ELF-1 (cell line): ENCODE measurements at regions not wholly inside any gene's neighbourhood (a gene's known extent, or its start where the extent isn't known, plus 50 kb on each side); places are given as distances from the start of the nearest gene placed in this dataset.
"Not testable (repeated sequence)": the region's sequence is repeated elsewhere in the genome, so short reads cannot be mapped to it uniquely, and the experiment has no call there.

Source experiments
- DNase-seq: peaks from one replicate; pipeline ENCODE4 v3.0.0-alpha.2; 2016; ENCODE audit warnings: low read depth, low spot score

GRCh38 chr2:194135463-194135862, 1521.6 kb upstream of the SLC39A10 start:
- no peak for DNase-seq

DNA sequence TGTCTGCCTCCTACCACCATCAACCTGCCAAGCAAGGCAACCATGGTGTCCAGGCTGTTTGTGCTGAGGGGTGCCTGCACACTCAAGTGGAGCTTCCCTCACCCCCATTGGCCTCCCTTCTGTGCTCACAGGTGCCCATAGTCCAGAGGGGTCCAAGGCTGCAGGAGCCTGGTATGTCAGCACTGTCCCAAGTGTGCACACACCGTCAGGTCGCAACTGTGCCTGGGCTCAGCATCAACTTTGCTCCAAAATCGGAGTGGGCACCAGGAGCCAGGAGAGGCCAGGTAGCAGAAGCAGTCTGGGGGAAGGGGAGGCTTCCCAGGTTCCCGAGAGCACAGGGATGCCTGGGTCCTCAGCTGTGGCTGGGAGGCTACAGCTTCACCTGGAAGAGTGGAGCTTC, 1528.2 kb upstream of the SLC39A10 start:
- no peak for DNase-seq

GRCh38 chr2:194126418-194126817, 1530.6 kb upstream of the SLC39A10 start:
- DNase-seq, result no peak

DNA sequence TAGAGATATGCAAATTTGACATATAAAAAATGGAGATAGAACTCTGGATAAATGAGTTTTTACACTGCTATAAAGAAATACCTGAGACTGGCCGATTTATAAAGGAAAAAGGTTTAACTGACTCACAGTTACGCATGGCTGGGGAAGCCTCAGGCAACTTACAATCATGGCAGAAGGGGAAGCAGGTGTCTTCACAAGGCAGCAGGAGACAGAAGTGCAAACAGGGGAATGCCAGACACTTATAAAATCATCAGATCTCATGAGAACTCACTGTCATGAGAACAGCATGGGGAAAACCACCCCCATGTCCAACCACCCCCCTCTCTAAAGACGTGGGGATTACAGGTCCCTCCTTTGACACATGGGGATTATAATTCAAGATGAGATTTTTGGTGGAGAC, 1540.2 kb upstream of the SLC39A10 start:
- DNase-seq, result no peak

DNA sequence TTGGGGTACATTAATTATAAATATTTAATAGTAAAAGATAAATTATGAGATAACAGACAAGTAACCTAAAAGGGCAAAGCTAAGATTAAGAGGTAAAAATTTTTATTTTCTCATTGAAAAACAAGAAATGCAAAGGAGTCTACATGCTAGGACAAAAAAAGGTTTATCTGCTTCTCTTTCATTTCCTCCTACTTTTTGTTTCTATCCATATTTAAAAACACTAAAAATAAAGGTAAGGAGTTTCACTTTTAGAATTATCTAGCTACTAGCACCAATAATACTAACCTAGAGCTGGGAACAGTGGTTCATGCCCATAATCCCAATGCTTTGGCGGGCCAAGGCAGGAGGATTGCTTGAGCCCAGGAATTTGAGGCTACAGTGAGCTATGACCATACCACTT, 1551.7 kb upstream of the SLC39A10 start:
- no peak for DNase-seq

- DNase-seq, result no peak
Measured at GRCh38 chr2:194104687-194105086, 1552.3 kb upstream of the SLC39A10 start.

DNA sequence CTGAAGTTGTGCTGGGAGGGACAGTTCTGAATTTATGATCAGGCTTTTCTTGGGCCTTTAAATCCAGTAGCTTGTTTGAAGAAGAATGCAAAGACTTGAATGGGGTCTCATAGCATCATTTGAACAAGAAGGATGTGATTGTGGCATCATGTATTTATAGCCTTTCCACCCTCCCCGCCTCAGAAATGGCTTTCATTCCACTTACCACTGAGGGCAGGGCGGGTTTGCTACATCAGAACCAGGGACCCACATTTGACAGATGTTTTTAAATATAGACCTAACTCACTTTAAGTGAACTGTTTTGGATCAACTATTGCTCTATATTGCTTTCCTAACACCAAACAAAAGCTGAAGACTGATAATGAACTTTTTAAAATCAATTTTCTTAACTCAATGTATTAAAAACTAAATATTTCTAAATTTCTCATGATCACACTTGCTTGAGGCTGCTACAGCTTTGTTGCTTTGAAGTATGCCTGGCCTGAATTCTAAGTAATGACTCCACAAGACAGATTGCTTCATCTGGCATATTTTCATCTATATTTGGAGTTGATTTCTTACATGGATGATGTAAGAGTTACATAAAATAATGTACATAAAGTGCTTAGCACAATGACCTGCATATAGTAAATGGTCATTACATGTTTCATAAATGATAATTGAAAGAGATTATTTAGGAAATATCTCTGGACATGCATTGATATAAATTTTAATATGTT, 1552.9 kb upstream of the SLC39A10 start:
- no peak for DNase-seq

GRCh38 chr2:194102546-194102945, 1554.5 kb upstream of the SLC39A10 start:
- no peak for DNase-seq

GRCh38 chr2:194100201-194100600, 1556.8 kb upstream of the SLC39A10 start:
- DNase-seq, result no peak

DNA sequence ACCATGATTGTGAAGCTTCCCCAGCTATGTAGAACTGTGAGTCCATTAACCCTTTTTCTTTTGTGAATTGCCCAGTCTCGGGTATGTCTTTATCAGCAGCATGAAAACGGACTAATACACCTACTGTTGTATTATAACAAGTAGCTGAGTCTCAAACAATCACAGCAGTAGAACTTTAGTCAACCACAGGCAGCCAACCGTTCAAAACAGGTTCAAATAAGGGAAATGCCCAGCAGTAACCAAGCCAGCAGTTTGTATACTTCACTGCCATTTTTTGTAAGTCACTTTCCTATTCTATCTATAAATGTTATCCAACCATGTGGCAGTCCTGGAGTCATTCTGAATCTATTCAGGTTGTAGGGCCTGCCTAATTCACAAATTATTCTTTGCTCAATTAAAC, 1560.6 kb upstream of the SLC39A10 start:
- DNase-seq, result no peak

DNA sequence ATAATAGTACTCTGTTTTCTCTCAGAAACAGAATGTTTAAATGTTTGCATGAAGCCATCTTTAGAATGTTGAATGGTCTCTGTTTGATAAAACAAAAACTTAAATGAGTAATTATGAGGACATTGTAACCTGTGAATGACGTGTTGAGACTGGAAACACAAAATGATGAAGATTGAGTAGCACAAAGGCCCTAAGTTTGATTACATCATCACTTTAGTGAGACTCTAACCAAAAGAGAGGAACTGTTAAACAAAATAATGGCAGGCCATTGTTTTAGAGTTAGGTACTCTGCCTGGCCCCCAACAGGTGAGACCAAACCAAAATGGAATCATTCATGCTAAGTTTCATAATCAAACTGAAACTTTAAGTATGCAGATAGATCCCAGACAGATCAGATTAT, 1561.7 kb upstream of the SLC39A10 start:
- DNase-seq, result no peak

- no peak for DNase-seq
Measured at GRCh38 chr2:194090251-194090905, 1566.6 kb upstream of the SLC39A10 start.

DNA sequence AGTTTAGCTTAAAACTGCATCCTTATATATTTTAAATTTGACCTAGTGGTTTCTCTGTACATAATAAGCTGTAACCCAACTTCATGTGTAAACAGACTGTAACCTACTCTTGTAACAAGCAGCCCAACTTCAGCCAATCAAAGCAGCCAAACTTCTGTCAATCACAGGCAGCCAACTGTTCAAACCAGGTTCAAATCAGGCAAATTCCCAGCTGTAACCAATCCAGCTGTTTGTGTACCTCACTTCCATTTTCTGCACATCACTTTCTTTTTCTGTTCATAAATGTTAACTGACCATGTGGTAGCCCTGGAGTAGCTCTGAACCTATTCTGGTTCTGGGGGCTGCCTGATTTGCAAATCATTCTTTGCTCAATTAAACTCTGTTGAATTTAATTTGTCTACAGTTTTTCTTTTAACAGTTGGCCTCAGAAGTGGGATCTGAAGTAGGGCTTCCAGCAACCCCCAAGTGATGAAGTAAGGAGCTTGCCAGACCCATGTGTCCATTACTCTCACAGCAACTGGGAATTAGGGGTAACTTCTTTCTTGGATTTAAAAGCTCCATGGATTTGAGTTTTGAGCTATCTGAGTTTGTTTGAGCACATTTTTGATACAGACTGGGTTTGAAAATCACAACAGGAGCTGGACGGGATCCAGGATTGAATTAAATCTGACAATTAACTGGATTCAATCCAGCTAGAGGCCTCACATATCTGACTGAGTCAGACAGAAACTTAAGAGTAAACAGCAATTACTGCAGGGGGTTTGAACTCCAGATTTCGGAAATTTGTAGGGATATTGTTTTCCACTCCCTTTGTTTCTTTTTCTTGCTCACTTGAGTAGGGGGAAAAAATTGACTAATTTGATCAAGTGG, 1569.7 kb upstream of the SLC39A10 start:
- DNase-seq, result no peak

GRCh38 chr2:194086129-194086528, 1570.9 kb upstream of the SLC39A10 start:
- no peak for DNase-seq

DNA sequence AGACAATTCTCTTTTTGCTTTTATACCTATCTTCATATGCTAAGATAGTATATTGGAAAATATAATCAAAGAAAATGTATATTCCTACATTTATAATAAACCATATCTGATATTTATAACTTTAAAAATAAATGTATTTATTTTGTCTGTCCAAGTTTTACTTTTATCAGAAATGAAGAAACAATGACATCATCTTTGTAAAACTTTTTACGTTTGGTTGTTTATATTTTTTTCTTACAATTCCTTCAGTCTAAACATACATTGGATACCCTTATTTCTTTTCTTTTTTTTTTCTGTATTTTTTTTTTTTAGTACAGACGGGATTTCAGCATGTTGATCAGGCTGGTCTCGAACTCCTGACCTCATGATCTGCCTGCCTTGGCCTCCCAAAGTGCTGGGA, 1577.0 kb upstream of the SLC39A10 start:
- DNase-seq, result no peak

DNA sequence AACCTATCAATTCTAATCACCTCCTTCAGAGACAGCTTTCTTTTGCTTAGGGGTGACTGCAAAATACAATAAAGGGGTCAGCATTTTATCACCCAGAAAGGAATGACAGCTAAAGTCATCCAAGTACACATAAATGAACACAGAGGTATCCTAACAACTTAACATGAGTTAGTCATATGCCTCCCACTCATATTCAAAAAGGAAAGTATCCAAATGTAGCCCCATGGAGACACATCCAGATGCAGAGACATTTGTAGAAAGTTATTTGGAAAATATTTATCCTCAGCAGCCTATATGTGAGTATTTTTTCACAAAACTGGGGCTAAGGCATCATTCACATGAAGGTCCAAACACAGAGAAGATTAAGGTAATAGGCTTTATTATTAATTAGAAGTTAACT, 1579.7 kb upstream of the SLC39A10 start:
- no peak for DNase-seq

DNA sequence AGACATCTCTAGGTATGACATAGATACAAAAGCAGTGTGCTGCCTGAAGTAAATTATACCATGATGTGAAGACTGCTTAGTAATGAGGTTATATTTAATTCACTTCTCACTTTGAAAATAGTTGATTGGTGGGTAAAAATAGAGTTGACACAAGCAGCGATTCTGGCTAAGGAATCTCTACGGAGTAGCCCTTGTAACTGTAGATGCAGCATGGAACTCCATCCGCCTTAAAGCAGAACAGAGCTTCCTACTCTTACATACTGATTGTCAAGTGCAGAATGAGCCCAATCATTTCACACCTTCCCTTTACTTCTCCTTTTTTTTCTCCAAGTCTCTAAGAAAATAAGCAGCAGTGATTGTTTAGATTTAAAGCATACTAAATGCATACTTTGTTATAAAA, 1594.6 kb upstream of the SLC39A10 start:
- no peak for DNase-seq

GRCh38 chr2:194060269-194060668, 1596.8 kb upstream of the SLC39A10 start:
- DNase-seq, result no peak

DNA sequence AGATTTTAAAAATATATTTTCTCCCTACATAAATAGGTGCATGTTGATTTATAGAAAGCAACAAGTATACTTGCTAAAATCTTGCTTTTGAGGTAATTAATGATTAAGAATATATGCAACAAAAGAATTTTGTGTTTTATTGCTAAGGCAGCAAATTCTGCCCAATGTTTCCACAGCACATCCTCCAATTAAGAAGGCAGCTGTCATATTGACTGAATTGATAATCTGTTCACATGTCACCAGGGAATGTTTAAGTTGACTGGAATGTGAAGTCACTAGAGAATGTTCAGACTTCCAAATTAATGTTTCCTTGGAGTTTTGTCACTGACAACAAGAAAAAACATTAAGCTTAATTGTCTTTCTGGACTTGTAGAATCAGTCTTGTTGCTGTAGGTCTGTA, 1602.7 kb upstream of the SLC39A10 start:
- no peak for DNase-seq

GRCh38 chr2:194044321-194044720, 1612.7 kb upstream of the SLC39A10 start:
- DNase-seq, result no peak

GRCh38 chr2:194021130-194021529, 1635.9 kb upstream of the SLC39A10 start:
- DNase-seq, result not testable (repeated sequence)

GRCh38 chr2:194020155-194020554, 1636.9 kb upstream of the SLC39A10 start:
- DNase-seq, result no peak

GRCh38 chr2:194015751-194016150, 1641.3 kb upstream of the SLC39A10 start:
- no peak for DNase-seq
